ENCODE measurements at regions not wholly inside any gene's neighbourhood (a gene's known extent, or its start where the extent isn't known, plus 50 kb on each side); places are given as distances from the start of the nearest gene placed in this dataset.
"Not testable (repeated sequence)": the region's sequence is repeated elsewhere in the genome, so short reads cannot be mapped to it uniquely, and the experiment has no call there.

DNA sequence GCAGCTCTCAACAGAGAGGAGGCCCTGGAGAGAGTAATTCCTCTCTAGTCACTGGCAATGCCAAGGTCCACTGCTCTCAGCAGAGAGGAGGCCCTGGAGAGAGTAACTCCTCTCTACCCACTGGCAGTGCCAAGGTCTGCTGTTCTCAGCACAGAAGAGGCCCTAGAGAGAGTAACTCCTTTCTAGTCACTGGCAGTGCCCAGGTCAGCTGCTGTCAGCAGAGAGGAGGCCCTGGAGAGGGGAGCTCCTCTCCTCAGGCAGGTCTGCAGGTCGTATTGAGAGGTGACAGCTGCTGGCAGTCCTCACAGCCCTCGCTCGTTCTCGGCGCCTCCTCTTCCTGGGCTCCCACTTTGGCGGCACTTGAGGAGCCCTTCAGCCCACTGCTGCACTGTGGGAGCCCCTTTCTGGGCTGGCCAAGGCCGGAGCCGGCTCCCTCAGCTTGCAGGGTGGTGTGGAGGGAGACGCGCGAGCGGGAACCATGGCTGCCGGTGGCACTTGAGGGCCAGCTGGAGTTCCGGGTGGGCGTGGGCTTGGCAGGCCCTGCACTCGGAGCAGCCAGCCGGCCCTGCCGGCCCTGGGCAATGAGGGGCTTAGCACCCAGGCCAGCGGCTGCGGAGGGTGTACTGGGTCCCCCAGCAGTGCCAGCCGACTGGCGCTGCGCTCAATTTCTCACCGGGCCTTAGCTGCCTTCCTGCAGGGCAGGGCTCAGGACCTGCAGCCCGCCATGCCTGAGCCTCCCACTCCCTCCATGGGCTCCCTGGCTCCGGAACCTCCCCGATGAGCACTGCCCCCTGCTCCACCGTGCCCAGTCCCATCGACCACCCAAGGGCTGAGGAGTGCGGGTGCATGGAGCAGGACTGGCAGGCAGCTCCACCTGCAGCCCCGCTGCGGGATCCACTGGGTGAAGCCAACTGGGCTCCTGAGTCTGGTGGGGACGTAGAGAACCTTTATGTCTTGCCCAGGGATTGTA, 642.9 kb downstream of the PRR16 start:
- DNase-seq, result not testable (repeated sequence)

DNA sequence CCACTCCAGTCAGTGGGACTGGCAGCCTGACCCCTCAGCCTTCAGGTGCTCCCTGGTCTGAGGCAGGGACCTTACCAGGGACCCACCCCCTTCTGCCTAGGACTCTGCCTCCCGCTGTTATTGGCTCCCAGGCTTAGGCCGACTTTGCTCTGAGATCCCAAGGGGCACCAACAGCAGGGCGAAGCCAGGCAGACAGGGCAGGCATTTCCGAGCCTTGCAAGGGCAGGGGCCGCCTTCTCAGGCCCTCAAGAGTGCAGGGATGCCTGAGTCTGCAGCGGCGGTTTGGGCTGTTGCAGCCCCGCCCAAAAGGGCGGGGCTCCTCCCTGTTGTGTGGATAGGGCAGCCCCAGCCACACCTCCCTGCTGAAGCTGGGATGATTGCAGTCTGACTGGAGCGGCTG, 644.6 kb downstream of the PRR16 start:
- no peak for DNase-seq

DNA sequence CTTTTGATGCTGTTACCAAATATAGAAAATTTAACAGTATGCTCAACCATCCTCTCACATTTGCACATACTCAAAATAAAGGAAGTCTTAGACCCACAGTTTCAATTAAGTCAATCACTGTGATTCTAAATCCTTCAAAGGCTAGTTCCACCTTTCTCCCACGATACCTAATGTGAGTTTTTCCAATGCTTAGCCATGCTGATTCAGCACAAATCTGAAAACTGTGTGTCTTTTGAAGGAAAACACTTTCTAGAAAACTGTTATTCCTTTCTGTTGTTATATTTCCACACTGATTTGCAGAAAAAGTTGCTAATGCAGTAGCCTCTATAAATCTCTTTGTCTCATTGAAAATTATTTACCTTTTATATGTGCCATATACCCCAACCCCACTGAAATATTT, 645.7 kb downstream of the PRR16 start:
- DNase-seq, result no peak

DNA sequence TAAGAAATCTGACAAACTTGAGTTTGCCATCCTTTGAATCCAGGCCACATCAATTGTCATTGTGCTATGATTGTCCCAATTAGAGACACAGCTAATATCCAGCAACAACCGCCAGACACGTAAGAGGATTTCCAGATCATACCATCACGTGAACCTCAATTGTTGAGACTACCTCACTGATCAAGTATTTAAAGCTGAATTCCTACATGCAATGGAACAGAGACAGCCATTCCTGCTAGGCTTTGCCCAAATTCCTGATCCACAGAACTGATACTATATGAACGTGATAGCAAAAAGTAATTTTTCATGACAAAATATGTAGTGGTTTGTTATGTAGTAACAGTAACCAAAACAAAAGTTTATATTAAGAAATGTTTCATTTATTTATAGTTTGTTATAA, 657.7 kb downstream of the PRR16 start:
- DNase-seq, result no peak

DNA sequence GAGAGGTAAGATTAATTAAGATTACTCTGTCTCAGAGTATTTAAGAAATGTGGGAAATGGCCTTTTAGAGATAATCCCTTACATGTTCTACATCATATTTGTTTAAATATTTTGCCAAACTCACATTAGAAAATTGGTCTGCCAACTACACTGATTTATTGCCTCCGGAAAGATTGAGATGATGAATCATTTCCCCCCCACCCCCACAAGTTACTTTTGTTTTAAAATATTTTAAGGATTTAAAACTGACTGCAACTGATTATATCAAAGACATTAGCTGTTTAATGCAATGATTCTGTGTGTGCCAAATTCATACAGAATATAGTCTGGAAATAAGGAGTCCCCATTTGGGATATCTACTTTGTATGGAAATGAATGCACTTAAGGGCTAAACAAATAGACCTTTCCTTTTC, 674.4 kb downstream of the PRR16 start:
- no peak for DNase-seq

DNA sequence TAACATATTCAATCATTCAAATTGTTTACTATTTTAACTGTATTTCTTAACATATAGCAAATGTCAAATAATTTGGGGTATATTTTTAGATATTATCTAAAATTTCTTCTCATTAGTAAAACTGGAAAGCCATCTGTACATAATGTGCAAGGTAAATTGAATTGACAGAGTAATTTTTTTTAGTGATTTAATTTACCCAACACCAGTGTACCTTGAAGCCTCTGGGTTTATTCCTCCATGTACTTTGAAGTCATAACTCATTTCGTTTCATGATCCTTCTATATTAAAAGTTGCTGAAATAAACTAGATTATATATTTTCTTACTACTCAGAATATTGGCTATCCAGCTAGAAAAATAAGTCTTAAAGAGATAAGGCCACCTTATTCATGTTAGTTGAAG, 674.9 kb downstream of the PRR16 start:
- no peak for DNase-seq

DNA sequence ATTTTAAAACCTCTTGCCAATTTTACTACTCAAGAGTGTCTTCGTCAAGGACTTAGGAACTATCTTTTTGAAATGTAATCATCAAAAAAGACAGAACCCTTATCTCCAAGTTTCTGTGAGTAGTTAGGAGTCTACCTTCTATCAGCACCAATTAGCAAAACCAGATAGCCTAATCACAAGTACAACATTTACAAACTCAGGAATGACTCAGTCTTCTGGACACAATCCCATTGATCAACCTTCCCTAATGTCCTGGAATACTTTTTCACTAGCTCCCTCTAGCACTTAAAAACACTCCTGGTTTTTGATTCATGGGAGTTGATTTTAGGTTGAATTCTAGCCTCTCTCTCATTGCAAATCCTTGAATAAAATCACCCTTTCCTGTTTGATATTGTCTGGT, 680.7 kb downstream of the PRR16 start:
- DNase-seq, result no peak

DNA sequence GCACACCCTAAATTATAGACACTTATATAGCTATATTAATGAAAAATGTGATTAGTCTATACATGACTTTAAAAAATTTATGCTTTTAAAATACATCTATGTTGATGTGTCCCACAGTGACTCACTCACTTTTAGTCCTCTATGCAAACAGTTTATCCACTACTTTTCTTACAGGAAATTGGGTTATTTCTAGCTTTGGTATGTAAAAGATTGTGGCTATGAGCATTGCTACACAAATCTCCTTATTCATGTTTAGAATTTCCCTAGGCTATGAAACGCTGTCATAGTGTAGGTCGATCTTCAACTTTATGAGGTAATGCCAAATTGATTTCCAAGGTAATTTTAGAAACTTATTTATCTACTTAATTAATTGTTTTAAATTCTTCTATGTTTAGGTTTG, 687.4 kb downstream of the PRR16 start:
- no peak for DNase-seq

DNA sequence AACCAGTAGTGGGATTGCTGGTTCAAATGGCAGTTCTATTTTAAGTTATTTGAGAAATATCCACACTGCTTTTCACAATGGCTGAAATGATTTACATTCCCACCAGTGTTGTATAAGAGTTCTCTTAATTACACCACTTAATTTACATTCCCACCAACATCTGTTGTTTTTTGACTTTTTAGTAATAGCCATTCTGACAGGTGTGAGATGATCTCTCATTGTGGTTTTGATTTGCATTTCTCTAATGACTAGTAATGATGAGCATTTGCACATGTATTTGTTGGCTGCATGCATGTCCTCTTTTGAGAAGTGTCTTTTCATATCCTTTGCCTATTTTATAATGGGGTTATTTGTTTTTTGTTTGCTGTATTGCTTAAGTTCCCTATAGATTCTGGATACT, 688.3 kb downstream of the PRR16 start:
- DNase-seq, result peak; percentile 75

DNA sequence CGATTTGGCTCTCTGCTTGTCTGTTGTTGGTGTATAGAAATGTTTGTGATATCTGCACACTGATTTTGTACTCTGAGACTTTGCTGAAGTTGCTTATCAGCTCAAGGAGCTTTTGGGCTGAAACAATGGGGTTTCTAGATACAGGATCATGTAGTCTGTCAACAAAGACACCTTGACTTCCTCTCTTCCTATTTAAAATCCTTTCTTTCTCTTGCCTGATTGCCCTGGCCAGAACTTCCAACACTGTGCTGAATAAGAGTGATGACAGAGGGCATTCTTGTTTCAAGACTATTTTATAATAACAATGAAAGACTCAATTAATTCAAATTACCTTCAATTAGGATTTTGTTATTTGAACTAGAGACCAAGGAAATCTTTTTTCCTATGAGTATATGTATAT, 692.5 kb downstream of the PRR16 start:
- no peak for DNase-seq

DNA sequence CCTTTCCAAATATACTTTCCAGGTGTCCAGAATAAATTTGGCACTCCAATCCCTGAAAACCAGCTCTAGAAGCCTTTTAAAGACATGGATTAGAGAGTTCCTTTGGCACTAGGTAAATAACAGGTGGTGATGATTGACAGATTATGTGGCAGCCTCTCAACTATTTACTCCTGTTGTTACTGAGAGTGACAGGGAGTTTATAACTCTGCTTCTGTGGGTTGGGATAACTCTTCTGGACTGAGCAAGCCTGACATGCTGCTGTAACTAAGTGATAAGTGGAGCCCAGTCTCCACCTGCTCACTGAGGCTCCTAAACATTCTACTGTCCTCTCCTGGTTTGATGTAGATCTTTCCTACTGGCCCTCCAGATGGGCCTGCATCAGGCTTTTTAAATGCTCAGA, 693.2 kb upstream of the FTMT start:
- no peak for DNase-seq

DNA sequence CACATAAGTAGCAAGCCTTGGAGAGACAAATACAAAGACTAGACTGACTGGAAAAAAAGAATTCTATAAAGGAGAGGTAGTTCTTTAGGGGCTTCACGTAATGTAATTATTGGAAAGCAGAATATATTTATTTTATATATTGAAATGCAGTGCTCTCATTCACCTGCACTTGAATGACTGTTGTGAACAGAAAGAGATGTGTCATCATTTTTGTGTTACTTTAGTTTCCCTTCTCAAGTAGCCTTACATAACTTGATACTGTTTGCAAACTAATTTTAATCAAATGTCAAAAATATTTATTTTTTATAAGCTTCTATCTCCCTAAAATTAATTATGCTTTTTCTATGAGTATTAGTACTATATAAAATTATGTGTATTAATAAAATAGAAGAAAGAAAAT, 691.1 kb upstream of the FTMT start:
- DNase-seq, result no peak

DNA sequence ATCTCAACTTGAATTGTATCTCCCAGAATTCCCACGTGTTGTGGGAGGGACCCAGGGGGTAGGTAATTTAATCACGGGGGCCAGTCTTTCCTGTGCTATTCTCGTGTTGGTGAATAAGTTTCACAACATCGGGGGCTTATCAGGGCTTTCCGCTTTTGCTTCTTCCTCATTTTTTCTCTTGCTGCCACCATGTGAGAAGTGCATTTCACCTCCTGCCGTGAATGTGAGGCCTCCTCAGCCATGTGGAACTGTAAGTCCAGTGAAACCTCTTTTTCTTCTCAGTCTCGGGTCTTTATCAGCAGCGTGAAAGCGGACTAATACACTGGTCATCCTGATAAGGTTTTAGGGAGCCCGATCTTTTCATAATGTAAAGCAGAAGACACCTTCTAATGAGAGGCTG, 687.0 kb upstream of the FTMT start:
- DNase-seq, result no peak

DNA sequence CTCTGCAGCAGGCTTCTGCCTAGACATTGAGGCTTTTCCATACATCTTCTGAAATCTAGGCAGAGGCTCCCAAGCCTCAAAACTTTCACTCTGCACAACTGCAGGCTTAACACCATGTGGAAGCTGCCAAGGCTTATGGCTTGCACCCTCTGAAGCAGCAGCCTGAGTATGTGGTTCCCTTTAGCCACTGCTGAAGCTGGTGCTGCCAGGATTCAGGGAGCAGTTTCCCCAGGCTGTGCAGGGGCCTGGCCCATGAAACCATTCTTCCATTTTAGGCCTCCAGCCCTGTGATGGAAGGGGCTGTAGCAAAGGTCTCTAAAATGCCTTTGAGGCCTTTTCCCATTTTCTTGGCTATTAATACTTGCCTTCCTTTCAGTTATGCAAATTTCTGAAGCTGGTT, 680.3 kb upstream of the FTMT start:
- no peak for DNase-seq

DNA sequence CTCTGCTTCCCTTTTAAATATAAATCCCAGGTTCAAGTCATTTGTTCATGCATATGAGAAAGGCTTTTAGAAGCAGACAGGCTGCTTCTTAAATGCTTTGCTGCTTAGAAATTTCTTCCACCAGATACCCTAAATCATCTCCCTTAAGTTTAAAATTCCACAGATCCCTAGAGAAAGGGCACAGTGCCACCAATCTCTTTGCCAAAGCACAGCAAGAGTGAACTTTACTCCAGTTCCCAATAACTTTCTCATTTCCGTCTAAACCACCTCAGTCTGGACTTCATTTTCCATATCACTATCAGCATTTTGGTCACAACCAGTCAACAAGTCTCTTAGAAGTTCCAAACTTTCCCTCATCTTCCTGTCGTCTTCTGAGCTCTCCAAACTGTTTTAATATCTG, 679.8 kb upstream of the FTMT start:
- no peak for DNase-seq

DNA sequence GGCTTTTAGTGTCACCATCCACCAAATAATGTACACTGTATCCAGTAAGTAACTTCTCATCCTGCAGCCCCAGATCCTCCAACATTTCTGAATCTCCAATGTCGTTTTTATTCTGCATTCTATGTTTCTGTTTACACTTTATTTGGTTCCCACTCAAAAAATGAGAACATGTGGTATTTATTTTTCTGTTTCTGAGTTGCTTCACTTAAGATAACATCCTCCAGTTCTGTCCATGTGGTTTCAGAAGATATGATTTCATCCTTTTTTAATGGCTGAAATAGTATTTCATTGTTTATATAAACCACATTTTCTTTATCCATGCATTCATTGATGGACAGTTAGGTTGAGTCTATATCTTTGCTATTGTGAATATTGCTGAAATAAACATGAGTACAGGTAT, 677.3 kb upstream of the FTMT start:
- DNase-seq, result no peak

DNA sequence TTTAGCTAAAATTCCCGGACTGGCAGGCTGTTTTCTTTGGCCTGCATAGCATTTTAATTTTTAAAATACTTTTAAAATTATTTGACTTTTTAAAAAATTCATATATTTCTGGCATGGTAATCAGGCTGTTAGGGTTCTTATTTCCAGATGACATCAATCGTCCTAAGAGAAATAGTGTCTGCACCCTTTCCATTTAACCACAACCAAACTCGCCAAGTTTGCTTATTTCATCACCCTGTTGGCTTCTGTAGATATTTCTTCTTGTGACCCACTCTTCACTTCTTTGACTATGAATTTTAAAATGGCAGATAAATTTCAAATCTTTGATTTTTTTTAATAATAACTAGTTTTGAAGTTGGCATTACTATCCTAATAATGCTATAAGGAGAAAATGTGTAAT, 675.7 kb upstream of the FTMT start:
- DNase-seq, result no peak

DNA sequence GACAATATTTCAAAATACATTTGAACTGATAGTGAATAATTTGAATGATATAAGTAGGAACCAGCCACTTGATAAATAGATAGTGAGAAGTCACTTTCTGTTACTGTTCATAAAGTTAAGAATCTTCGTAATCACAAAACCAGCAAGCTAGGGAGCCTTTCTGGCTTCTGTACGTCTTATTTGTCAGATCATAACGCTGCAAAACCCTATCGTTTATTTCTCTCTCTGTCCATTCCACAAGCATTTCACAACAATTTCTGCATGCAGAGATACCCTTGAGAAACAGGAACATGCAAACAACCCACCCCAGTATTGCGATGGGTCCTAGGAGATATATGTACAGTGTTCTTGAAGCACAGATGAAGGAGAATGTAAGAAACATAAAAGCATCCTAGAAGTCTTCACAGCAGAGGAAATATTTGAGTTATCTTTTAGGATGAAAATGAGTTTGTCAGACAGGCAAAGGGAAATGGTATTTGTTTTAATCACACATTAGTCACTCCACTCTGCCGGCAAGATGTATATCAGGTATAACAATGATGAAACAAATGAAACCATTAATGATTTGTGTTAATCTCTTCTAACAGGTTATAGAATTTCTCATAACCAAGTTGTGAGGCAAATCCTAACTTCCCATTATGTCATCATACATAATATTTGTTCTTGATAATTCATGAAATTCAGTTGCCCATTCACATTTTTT, 668.7 kb upstream of the FTMT start:
- DNase-seq, result no peak

DNA sequence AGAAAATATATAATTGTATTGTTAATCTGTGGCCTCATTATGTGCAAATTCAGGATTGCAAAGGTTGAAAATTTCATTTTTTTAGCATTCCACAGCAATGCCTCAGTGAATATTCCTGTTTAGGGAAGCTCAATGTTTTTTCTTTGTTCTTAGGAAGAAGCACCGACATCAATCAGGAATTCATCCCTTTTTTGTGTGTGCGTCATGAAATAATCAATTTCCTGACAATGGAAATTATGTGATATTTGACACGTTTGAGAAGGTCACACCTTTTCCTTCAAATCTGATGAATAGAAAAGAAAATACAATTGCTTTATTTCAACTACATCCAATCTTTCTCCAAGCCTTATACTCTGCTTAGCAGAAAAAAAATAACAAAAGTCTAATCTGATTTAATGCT, 662.8 kb upstream of the FTMT start:
- DNase-seq, result no peak

DNA sequence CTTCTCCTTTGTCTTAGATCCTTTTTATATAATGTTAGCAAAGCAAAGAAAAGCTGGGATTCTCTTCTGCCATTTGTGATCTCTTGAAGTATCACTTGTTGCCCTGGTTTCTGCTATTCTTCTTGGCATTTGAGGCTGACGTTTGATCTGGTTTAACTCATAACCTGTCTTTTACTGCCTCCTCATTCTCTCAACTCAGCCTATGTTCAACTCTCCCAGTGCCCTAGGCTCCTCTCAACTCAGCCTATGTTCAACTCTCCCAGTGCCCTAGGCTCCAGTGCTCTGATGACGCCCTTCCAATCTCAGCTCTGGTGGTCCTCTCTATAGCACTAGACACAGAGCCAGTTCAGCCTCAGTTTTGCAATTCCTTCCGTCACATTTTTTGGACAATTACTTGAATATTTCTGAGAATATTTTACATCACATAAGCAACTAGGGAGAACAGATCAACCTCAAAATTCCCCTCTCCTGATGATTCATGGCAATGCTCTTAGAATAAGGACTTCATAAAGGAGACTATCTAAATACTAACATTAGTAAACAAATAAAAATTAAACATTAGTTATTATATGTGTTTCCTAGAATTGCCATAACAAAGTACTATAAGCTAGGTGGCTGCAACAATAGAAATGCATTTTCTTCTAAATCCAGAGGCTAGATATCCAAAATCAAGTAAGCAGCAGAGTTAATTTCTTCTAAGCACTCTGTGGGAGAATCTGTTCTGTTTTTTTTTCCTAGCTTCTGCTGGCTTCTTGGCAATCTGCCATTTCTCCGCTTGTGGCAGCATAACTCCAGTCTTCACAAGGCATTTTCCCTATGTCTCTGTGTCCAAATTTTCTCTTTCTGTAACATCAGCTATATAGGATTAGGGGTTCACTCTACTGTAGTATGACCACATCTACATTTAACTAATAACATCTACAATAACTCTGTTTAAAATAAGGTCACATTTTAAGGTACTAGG, 662.1 kb upstream of the FTMT start:
- DNase-seq, result no peak

DNA sequence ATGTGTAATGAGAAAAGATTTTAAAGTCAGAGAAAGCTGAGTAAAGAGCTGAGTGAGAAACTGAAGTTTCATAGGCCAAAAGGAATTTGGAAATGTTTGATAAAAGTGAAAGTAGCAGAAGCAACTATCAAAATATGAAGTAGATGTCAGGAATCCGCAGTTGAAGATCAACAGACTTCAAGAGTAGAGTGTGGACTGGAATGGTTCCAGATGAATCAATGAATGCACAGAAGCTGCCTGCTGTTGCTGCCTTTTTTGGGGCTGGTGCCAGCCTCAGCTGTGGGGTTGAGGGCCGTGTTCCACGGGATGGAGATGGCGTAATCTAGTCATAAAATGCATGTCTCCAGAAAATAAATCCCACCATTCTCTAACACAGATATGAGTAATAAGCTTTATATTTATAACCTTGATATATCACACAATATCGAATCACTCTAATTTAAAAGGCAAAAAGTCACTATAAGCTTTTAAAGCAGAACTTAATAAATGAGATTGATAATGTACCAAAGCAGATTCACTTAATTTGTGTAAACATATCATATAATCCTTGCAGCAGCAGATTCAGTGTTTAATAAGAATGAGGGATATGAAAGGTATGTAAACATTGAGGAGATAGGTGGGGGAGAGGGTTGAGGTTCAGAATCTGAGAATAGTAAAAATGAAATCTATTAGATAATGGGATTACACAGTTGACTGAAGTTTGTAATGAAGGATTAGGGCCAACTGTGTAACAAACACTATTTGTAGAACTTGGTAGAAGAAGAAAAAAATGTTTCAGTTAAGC, 652.3 kb upstream of the FTMT start:
- no peak for DNase-seq

DNA sequence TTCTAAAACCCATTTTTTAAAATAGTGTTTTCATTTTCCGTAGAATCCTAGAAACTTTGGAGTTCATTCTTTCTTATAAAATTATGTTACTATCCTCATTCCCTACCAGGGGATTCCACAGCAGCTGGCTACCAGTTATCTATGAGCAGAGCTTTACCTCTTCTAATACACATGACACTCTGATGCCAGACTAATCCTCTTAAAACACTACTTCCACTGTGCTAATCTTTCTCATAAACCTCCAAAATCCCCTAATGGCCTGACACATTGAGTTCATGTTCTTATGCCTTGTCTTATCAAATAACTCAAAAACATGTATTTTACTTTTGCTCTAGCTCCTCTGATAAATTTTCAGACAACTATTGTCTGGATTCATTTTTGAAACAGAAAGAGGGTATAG, 633.6 kb upstream of the FTMT start:
- DNase-seq, result no peak

Measured in NCI-H774 (cell line).